ENCODE measurements at regions not wholly inside any gene's neighbourhood (a gene's known extent, or its start where the extent isn't known, plus 50 kb on each side); places are given as distances from the start of the nearest gene placed in this dataset.
A peak's percentile ranks its signal among the peaks of the same experiment; 100 is the strongest.

- Histone ChIP-seq H3K4me2 (ENCODE audit: insufficient read depth, low read length) (peak overlapping the region; percentile 56), H3K27me3 (ENCODE audit: insufficient read depth, low read length) (no peaks in the 10 kb centered on the region), H3K27ac (ENCODE audit: low read depth, low read length) (peak overlapping the region; percentile 62), H3K36me3 (ENCODE audit: insufficient read depth, low read length) (no peaks in the 10 kb centered on the region), H2AFZ (ENCODE audit: low read length) (peak overlapping the region; percentile 77), H3K4me3 (ENCODE audit: insufficient read depth, low read length) (peak overlapping the region; percentile 39), H3K79me2 (ENCODE audit: insufficient read depth, low read length) (no peaks in the 10 kb centered on the region), H4K20me1 (ENCODE audit: insufficient read depth, low read length) (no peaks in the 10 kb centered on the region), H3K4me1 (ENCODE audit: insufficient read depth, low read length) (no peaks in the 10 kb centered on the region), H3K9me3 (ENCODE audit: low read depth, low read length) (no peaks in the 10 kb centered on the region)
- no peak for DNase-seq (ENCODE audit: insufficient read length, low spot score, missing footprints)
- TF ChIP-seq, protein P1, sequence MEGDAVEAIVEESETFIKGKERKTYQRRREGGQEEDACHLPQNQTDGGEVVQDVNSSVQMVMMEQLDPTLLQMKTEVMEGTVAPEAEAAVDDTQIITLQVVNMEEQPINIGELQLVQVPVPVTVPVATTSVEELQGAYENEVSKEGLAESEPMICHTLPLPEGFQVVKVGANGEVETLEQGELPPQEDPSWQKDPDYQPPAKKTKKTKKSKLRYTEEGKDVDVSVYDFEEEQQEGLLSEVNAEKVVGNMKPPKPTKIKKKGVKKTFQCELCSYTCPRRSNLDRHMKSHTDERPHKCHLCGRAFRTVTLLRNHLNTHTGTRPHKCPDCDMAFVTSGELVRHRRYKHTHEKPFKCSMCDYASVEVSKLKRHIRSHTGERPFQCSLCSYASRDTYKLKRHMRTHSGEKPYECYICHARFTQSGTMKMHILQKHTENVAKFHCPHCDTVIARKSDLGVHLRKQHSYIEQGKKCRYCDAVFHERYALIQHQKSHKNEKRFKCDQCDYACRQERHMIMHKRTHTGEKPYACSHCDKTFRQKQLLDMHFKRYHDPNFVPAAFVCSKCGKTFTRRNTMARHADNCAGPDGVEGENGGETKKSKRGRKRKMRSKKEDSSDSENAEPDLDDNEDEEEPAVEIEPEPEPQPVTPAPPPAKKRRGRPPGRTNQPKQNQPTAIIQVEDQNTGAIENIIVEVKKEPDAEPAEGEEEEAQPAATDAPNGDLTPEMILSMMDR (IDR thresholded peaks at IDR 0.05; ENCODE audit: extremely low read depth, low read depth, low read length), result no peak
These were observed 105.1 kb upstream of the GRID2 start for GRCh38 chr4:92198711-92199110.

GRCh38 chr4:92199135-92199534 is 104.6 kb upstream of the GRID2 start:
- Histone ChIP-seq H3K36me3 (ENCODE audit: insufficient read depth, low read length) (no peaks in the 10 kb centered on the region), H4K20me1 (ENCODE audit: insufficient read depth, low read length) (no peaks in the 10 kb centered on the region), H3K4me2 (ENCODE audit: insufficient read depth, low read length) (peak overlapping the region; percentile 56), H2AFZ (ENCODE audit: low read length) (peak overlapping the region; percentile 77), H3K4me3 (ENCODE audit: insufficient read depth, low read length) (peak overlapping the region; percentile 39), H3K9me3 (ENCODE audit: low read depth, low read length) (no peaks in the 10 kb centered on the region), H3K27ac (ENCODE audit: low read depth, low read length) (peak overlapping the region; percentile 62), H3K4me1 (ENCODE audit: insufficient read depth, low read length) (no peaks in the 10 kb centered on the region), H3K79me2 (ENCODE audit: insufficient read depth, low read length) (no peaks in the 10 kb centered on the region), H3K27me3 (ENCODE audit: insufficient read depth, low read length) (no peaks in the 10 kb centered on the region)
- no peak for DNase-seq (ENCODE audit: insufficient read length, low spot score, missing footprints)
- TF ChIP-seq, protein P1 (IDR thresholded peaks at IDR 0.05; ENCODE audit: extremely low read depth, low read depth, low read length), result no peak

DNA sequence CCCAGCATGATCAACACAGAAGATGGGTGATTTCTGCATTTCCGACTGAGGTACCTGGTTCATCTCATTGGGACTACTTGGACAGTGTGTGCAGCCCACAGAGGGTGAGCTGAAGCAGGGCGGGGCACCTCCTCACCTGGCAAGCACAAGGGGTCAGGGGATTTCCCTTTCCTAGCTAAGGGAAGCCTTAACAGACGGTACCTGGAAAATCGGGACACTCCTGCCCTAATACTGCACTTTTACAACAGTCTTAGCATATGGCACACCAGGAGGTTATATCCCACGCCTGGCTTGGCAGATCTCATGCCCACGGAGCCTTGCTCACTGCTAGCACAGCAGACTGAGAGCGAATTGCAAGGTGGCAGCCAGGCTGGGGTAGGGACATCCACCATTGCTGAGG is 92.9 kb upstream of the GRID2 start:
- TF ChIP-seq, protein P1 (IDR thresholded peaks at IDR 0.05; ENCODE audit: extremely low read depth, low read depth, low read length), result no peak
- no peak for DNase-seq (ENCODE audit: insufficient read length, low spot score, missing footprints)
- no peaks in the 10 kb centered on the region for H3K4me1 ChIP-seq (ENCODE audit: insufficient read depth, low read length)
- no peak overlapping the region for H2AFZ ChIP-seq (ENCODE audit: low read length)
- H4K20me1 ChIP-seq (ENCODE audit: insufficient read depth, low read length), result no peaks in the 10 kb centered on the region
- no peaks in the 10 kb centered on the region for H3K27me3 ChIP-seq (ENCODE audit: insufficient read depth, low read length)
- H3K4me3 ChIP-seq (ENCODE audit: insufficient read depth, low read length), result no peak overlapping the region
- no peaks in the 10 kb centered on the region for H3K9me3 ChIP-seq (ENCODE audit: low read depth, low read length)
- no peak overlapping the region for H3K4me2 ChIP-seq (ENCODE audit: insufficient read depth, low read length)
- no peaks in the 10 kb centered on the region for H3K36me3 ChIP-seq (ENCODE audit: insufficient read depth, low read length)
- no peaks in the 10 kb centered on the region for H3K79me2 ChIP-seq (ENCODE audit: insufficient read depth, low read length)
- H3K27ac ChIP-seq (ENCODE audit: low read depth, low read length), result no peak overlapping the region

GRCh38 chr4:92215476-92215875 is 88.3 kb upstream of the GRID2 start:
- Histone ChIP-seq H3K4me2 (ENCODE audit: insufficient read depth, low read length) (no peak overlapping the region), H3K36me3 (ENCODE audit: insufficient read depth, low read length) (no peaks in the 10 kb centered on the region), H3K27me3 (ENCODE audit: insufficient read depth, low read length) (no peaks in the 10 kb centered on the region), H3K4me1 (ENCODE audit: insufficient read depth, low read length) (no peaks in the 10 kb centered on the region), H3K4me3 (ENCODE audit: insufficient read depth, low read length) (no peak overlapping the region), H3K9me3 (ENCODE audit: low read depth, low read length) (no peaks in the 10 kb centered on the region), H4K20me1 (ENCODE audit: insufficient read depth, low read length) (no peaks in the 10 kb centered on the region), H2AFZ (ENCODE audit: low read length) (no peak overlapping the region), H3K79me2 (ENCODE audit: insufficient read depth, low read length) (no peaks in the 10 kb centered on the region), H3K27ac (ENCODE audit: low read depth, low read length) (no peak overlapping the region)
- TF ChIP-seq, protein P1 (IDR thresholded peaks at IDR 0.05; ENCODE audit: extremely low read depth, low read depth, low read length), result no peak
- no peak for DNase-seq (ENCODE audit: insufficient read length, low spot score, missing footprints)

Measured in osteoblast (primary cell).